A549 (cell line): ENCODE measurements at regions not wholly inside any gene's neighbourhood (a gene's known extent, or its start where the extent isn't known, plus 50 kb on each side); places are given as distances from the start of the nearest gene placed in this dataset.

Experiments
- ATAC-seq, 2 experiments: fragments of 200-7000 bp in 1 of 2; fragments of >200 bp in 1 of 2; cut with Nextera tagmentation in 1 of 2; cut with Tn5 transposase in 1 of 2; 3 replicates each; pipeline versions ENCODE4 v1.8.0 to v1.9.1; 2018 to 2020; ENCODE audit warnings: mild to moderate bottlenecking in 1 of 2, moderate library complexity in 1 of 2
- CTCF ChIA-PET: fragments of 300-600 bp; sonication (Branson Sonifier 250); formaldehyde crosslinking; extraction: SDS; loops from one replicate; lab custom pipeline; 2021; ENCODE audit warnings: antibody characterized with exemption, inconsistent platforms; lab: Yijun Ruan, JAX
- POLR2A ChIA-PET: fragments of 350-600 bp; formaldehyde crosslinking; extraction: SDS; loops from one replicate; lab custom pipeline; 2021; ENCODE audit warnings: antibody characterized with exemption, inconsistent platforms; lab: Yijun Ruan, JAX
- DNase-seq, 2 experiments: peaks; one replicate each; pipeline versions ENCODE4 v3.0.0 to v3.0.0-alpha.2; 2011 to 2016; ENCODE audit warnings: low read depth in 1 of 2, low spot score in 1 of 2
- FAIRE-seq: peaks from 2 replicates; lab custom pipeline; 2011; peaks lifted over from hg19 to GRCh38; lab: Jason Lieb, UNC
- H3K27ac ChIP-seq, 2 experiments: fragments of >200 bp; sonication (Bioruptor Twin); formaldehyde crosslinking; 3 replicates each; pipeline ENCODE4 v1.5.1; 2016 to 2017
- H3K4me1 ChIP-seq: fragments of >200 bp; sonication (Bioruptor Twin); formaldehyde crosslinking; 3 replicates; pipeline ENCODE4 v1.6.1; 2016
- H3K4me2 ChIP-seq: fragments of >200 bp; sonication (Bioruptor Twin); formaldehyde crosslinking; 3 replicates; pipeline ENCODE4 v1.6.1; 2016
- H3K4me3 ChIP-seq: fragments of >200 bp; sonication (Bioruptor Twin); formaldehyde crosslinking; 3 replicates; pipeline ENCODE4 v1.5.1; 2016
- H3K9me3 ChIP-seq: fragments of >200 bp; sonication (Bioruptor Twin); formaldehyde crosslinking; 3 replicates; pipeline ENCODE4 v1.6.1; 2016
- BHLHE40 ChIP-seq: IDR thresholded peaks from 2 replicates; pipeline ENCODE4 v1.6.1; 2012; ENCODE audit warnings: low read depth, low read length, inconsistent platforms
- CBX2 ChIP-seq: fragments of 200-600 bp; sonication (generic); IDR thresholded peaks from 2 replicates; pipeline ENCODE4 v1.6.1; 2016; ENCODE audit warnings: low read depth, mild to moderate bottlenecking, borderline replicate concordance
- E2F6 ChIP-seq: IDR thresholded peaks from 2 replicates; pipeline ENCODE4 v1.6.1; 2012; ENCODE audit warnings: low read depth, borderline replicate concordance
- EHMT2 ChIP-seq: fragments of 200-600 bp; sonication (generic); IDR thresholded peaks from 2 replicates; pipeline ENCODE4 v1.6.1; 2016; ENCODE audit warnings: antibody characterized with exemption, low read depth, mild to moderate bottlenecking, moderate library complexity
- EP300 ChIP-seq, 2 experiments: fragments of >200 bp; sonication (Bioruptor Twin); formaldehyde crosslinking; IDR thresholded peaks; 2 replicates in 1 of 2; 3 replicates in 1 of 2; pipeline ENCODE4 v1.6.1; 2016 to 2017
- FOSB ChIP-seq: fragments of 250-450 bp; sonication (Bioruptor Pico); IDR thresholded peaks from 2 replicates; pipeline ENCODE4 v1.5.0; 2020; ENCODE audit warnings: mild to moderate bottlenecking, moderate library complexity
- FOSL2 ChIP-seq, 2 experiments: fragments of 450-650 bp in 1 of 2; fragments of >200 bp in 1 of 2; sonication (Bioruptor Twin) in 1 of 2; formaldehyde crosslinking; IDR thresholded peaks; 2 replicates each; pipeline versions ENCODE4 v1.5.0 to v1.6.1; 2016 to 2020; ENCODE audit warnings: mild to moderate bottlenecking in 1 of 2, moderate library complexity in 1 of 2
- HMGXB4 ChIP-seq: fragments of 250-450 bp; sonication (Bioruptor Pico); IDR thresholded peaks from 2 replicates; pipeline ENCODE4 v1.5.0; 2021; ENCODE audit warnings: mild to moderate bottlenecking, moderate library complexity, borderline replicate concordance
- HOXB5 ChIP-seq: fragments of 250-450 bp; sonication (Bioruptor Pico); IDR thresholded peaks from 2 replicates; pipeline ENCODE4 v1.5.0; 2020; ENCODE audit warnings: mild to moderate bottlenecking, moderate library complexity
- JUN ChIP-seq, 2 experiments: fragments of >200 bp; sonication (Bioruptor Twin); formaldehyde crosslinking; IDR thresholded peaks; 2 replicates in 1 of 2; 3 replicates in 1 of 2; pipeline ENCODE4 v1.6.1; 2016 to 2017
- JUNB ChIP-seq: fragments of >200 bp; sonication (Bioruptor Twin); formaldehyde crosslinking; IDR thresholded peaks from 2 replicates; pipeline ENCODE4 v1.6.1; 2016
- MAFK ChIP-seq: fragments of 450-650 bp; IDR thresholded peaks from 2 replicates; pipeline ENCODE4 v1.6.1; 2014; ENCODE audit not compliant: partially characterized antibody
- MAZ ChIP-seq: fragments of 150-350 bp; IDR thresholded peaks from 2 replicates; pipeline ENCODE4 v1.6.1; 2014; ENCODE audit warnings: antibody characterized with exemption, low read depth, low read length, borderline replicate concordance
- MYC ChIP-seq: IDR thresholded peaks from 2 replicates; pipeline ENCODE4 v1.6.1; 2012; ENCODE audit warnings: mild to moderate bottlenecking, inconsistent platforms, low read length, improper control_type of control experiment, borderline replicate concordance
- NPAS2 ChIP-seq: fragments of 250-450 bp; sonication (Bioruptor Pico); IDR thresholded peaks from 2 replicates; pipeline ENCODE4 v1.8.0; 2022; ENCODE audit warnings: mild to moderate bottlenecking, moderate library complexity, borderline replicate concordance
- PHF8 ChIP-seq: fragments of 200-600 bp; sonication (generic); IDR thresholded peaks from 2 replicates; pipeline ENCODE4 v1.6.1; 2016; ENCODE audit warnings: low read depth, mild to moderate bottlenecking, antibody characterized with exemption, moderate library complexity, borderline replicate concordance
- RFX5 ChIP-seq: fragments of 450-650 bp; IDR thresholded peaks from 2 replicates; pipeline ENCODE4 v1.7.1; 2014; ENCODE audit warnings: antibody characterized with exemption, mild to moderate bottlenecking, moderate library complexity
- SREBF2 ChIP-seq: fragments of 450-650 bp; IDR thresholded peaks from 2 replicates; pipeline ENCODE4 v1.6.1; 2014; ENCODE audit warnings: mild to moderate bottlenecking, moderate library complexity
- TFCP2L1 ChIP-seq: fragments of 250-450 bp; sonication (Bioruptor Pico); IDR thresholded peaks from 2 replicates; pipeline ENCODE4 v1.5.0; 2021; ENCODE audit warnings: mild to moderate bottlenecking
- ZSCAN20 ChIP-seq: fragments of 250-450 bp; sonication (Bioruptor Pico); IDR thresholded peaks from 2 replicates; pipeline ENCODE4 v1.8.0; 2022; ENCODE audit warnings: mild to moderate bottlenecking, moderate library complexity
- WGBS: methylation state at CpG from one replicate; pipeline ENCODE4 v1.1.6; 2017; ENCODE audit errors: missing lambda C conversion rate; 5-methylcytosine and 5-hydroxymethylcytosine counted together
- TF ChIP-seq, protein P1 (sequence below): IDR thresholded peaks from 2 replicates; pipeline ENCODE4 v1.6.1; 2012

DNA sequence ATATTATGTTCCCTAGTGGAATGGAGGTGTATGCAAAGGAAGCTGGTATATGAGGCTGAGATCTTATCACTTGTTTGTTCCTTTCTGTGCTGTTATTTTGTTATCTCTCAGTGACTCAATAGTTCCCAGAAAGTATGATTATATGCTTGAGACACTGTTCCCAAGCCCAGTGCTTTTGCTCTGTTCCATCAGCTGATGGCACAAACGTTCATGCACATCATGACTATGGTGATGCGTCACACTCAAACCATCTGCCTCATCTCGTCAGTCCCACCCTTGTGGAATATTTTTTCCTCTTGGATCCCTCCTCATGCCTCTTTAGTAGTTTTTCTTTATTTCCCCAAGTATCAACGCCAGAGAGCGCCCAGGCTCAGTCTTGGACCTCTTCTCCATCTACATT, 786.9 kb downstream of the AACS start:
- CTCF ChIA-PET: no interaction called here
- Histone ChIP-seq H3K4me1 (no peaks in the 10 kb centered on the region), H3K4me2 (no peak overlapping the region), H3K4me3 (no peak overlapping the region), H3K9me3 (no peaks in the 10 kb centered on the region), H3K27ac (no peak overlapping the region)
- ATAC-seq (no peak), FAIRE-seq (no peak), DNase-seq (no peak)
- POLR2A ChIA-PET: no interaction called here
- 16% methylated on average over 5 of the region's 5 CpGs for WGBS
- no peak for TF ChIP-seq CBX2

GRCh38 chr12:125852679-125853078, 787.4 kb downstream of the AACS start:
- ATAC-seq: no peak
- Histone ChIP-seq H3K4me1 (no peaks in the 10 kb centered on the region), H3K9me3 (no peaks in the 10 kb centered on the region), H3K4me3 (no peak overlapping the region), H3K4me2 (no peak overlapping the region), H3K27ac (no peak overlapping the region)
- no peak for DNase-seq
- FAIRE-seq: no peak
- POLR2A ChIA-PET: no interaction called here
- CTCF ChIA-PET: no interaction called here
- TF ChIP-seq, protein P1, sequence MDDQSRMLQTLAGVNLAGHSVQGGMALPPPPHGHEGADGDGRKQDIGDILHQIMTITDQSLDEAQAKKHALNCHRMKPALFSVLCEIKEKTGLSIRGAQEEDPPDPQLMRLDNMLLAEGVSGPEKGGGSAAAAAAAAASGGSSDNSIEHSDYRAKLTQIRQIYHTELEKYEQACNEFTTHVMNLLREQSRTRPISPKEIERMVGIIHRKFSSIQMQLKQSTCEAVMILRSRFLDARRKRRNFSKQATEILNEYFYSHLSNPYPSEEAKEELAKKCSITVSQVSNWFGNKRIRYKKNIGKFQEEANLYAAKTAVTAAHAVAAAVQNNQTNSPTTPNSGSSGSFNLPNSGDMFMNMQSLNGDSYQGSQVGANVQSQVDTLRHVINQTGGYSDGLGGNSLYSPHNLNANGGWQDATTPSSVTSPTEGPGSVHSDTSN: no peak
- TF ChIP-seq SREBF2 (no peak), JUN (IDR thresholded peaks at IDR 0.05) (no peak), HOXB5 (no peak), PHF8 (no peak), ZSCAN20 (CRISPR knock-in tag) (no peak)
- 2% methylated on average over 2 of the region's 2 CpGs for WGBS

DNA sequence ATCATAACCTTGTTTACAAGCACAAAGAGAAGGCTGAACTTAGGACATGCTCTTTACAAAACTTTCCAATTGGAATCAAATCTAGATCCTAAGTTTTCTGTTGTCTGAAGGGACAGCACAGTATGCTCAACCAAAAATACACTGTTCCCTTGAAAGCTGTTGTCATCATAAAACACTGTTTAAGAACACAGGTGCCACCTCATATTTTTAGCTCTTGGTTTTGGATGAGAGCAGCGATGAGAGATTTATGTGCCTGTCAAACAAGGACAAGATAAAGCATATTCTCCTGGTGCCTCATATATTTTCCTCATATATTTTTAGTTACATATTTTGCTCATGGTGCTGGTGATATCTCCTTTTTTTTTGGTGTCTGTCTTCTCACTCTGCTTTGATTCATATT, 788.4 kb downstream of the AACS start:
- Histone ChIP-seq H3K4me1 (no peaks in the 10 kb centered on the region), H3K9me3 (no peaks in the 10 kb centered on the region), H3K27ac (no peak overlapping the region), H3K4me2 (no peak overlapping the region), H3K4me3 (no peak overlapping the region)
- WGBS: 16% methylated on average over 1 of the region's 1 CpG
- no peak for DNase-seq
- FAIRE-seq: no peak
- TF ChIP-seq BHLHE40: no peak
- no peak for TF ChIP-seq MYC
- TF ChIP-seq MAFK: no peak
- TF ChIP-seq RFX5: no peak
- no peak for TF ChIP-seq JUNB
- TF ChIP-seq EHMT2: no peak
- TF ChIP-seq HMGXB4: no peak
- no peak for TF ChIP-seq EP300 (IDR thresholded peaks at IDR 0.05)
- ChIA-PET POLR2A (no interaction called here), CTCF (interaction anchor here (0.7 kb wide), 1 partner anchor 283 kb away, joined by 4 read pairs; no protein-coding TSS in a partner anchor)
- no peak for ATAC-seq

- ATAC-seq (no peak), DNase-seq (no peak), FAIRE-seq (no peak)
- H3K9me3 ChIP-seq: no peaks in the 10 kb centered on the region
- ChIA-PET CTCF (interaction anchor here (0.7 kb wide), 1 partner anchor 114 kb away, joined by 3 read pairs; no protein-coding TSS in a partner anchor), POLR2A (no interaction called here)
- no peaks in the 10 kb centered on the region for H3K4me1 ChIP-seq
- no peak overlapping the region for H3K4me3 ChIP-seq
- H3K27ac ChIP-seq: no peak overlapping the region
- 3% methylated on average over 3 of the region's 3 CpGs for WGBS
- H3K4me2 ChIP-seq: no peak overlapping the region
- TF ChIP-seq FOSB (no peak), FOSL2 (IDR thresholded peaks at IDR 0.05) (no peak), FOSL2 (CRISPR knock-in tag; IDR thresholded peaks at IDR 0.05) (no peak), MAZ (no peak), HMGXB4 (no peak), NPAS2 (CRISPR knock-in tag) (no peak), MAFK (no peak), BHLHE40 (no peak), TFCP2L1 (CRISPR knock-in tag) (no peak), E2F6 (no peak)
Observed at GRCh38 chr12:125856366-125856765, 791.1 kb downstream of the AACS start.
